HPDE6-E6E7 (cell line): ENCODE measurements at regions not wholly inside any gene's neighbourhood (a gene's known extent, or its start where the extent isn't known, plus 50 kb on each side); places are given as distances from the start of the nearest gene placed in this dataset.

Experiments
- DNase-seq: peaks from one replicate; pipeline ENCODE4 v3.0.0; 2011; ENCODE audit warnings: missing footprints; ENCODE audit errors: extremely low spot score

DNA sequence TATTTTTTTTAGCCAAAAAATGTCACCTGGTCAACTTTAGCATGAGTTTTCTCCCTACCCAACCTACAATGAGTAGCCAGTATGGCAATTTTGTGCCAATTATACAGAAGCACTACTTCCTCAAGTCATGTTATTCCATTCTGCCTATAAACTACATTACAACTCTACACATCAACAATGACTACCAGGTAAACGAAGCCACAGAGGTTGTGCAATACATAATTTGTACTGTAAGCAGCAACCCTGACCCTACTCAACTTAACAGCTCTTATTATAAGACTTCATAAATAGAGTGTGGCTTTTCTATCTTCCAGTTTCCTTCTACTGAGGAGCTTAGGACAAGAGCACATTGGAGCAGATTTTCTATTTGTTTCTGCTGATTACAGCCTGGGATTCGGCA, 160.5 kb downstream of the HS3ST1 start:
- DNase-seq = no peak

DNA sequence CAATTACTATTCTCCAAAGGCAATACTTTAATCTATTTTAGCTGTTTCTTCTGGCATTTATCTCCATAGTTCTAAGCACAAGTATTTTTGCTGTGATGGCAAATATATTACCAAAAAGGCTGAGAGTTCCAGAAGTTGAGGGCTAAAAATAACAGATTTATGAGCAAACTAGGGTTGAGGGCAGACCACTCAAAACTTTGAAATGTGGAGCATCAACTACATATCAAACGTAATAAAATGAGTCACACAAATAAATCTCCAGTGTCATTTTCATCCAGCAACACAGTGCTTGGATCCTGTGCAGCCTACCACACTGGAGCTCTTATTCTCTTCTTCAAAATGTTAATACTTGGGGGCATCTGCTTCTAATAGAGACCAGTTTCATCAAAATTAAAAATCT, 163.9 kb downstream of the HS3ST1 start:
- DNase-seq = no peak

DNA sequence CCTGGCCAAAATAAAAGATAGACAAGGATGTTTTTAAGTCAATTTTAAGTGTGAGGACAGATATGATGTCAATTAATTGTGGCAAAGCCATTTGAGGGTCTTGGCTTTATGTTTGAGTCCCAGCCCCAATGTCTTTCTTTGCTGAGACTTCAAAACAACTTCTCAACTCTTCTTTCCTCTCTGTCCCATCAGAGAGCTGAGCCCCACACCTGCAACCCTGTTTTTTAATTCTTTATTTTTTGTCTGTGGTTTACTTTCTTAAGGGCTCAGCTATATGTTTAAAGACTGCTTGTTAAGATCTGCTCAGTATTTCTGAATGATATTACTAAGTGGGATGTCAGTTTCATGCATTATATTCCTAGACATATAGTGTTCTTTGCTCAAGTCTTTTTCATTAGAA, 164.3 kb downstream of the HS3ST1 start:
- no peak for DNase-seq

DNA sequence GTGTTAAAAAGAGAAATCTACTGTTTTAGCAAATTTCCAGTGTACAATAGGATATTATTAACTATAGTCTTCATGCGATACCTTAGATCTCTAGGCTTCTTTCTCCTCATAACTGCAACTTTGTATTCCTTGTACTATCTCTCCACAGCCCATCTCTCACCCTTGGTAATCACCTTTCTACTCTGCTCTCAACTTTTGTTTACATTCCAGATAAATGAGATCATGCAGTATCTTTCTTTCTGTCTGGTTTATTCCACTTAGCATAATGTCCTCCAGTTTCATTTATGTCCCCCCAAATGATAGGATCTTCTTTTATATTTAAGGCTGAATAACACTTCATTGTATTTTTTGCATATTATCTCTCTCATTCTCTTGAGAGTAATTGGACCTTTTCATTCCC, 165.5 kb downstream of the HS3ST1 start:
- no peak for DNase-seq

DNA sequence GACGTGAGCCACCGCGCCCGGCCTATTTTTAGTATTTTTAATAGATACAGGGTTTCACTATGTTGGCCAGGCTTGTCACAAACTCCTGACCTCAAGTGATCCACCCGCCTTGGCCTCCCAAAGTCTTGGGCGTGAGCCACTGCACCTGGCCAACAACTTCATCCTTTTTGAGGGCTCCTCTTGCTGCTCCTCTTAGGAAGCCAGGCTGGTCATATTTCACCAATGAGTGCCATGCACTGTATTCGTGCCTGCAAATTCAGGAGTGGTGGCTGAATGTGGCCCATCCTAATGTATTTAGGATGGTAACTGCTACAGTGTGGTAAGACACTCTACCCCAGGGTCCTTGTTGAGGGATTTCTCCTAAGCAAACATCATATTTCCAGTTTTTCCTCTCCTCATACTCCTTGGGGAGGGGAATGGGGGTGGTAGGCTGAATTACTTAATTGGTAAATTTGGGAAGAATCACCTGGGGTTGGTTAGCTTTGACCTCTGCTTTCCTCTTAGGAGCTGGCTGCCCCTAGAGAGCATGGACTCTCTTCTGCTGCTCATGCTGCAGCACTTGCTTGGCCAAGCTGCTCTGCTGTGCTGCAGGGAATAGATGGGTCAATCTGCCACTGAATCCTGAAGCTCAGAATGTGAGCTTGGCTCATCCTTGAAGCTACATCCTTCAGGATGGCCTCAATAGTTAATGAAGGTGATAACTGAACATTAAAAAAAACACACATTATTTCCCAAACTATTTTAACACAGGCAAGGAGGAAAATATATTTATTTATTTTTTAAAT, 167.4 kb downstream of the HS3ST1 start:
- no peak for DNase-seq

DNA sequence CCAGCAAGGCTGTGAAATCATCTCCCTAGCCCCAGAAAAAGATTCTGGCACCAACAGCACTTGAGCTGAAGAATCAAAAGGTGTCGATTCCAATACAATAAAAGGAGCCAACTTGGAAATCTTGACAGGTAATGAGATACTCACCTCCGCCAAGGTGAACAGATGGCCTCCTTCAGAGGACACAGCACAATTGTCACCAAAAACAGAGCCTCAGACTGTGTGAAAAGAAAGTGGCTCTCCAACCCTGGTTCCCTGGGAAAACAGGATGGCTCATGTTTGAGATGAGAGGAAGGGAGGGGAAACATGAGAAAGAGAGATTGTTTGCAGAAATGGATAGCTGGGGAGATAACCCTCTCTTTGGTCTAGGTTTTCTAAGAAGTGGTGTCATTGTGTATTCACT, 168.9 kb downstream of the HS3ST1 start:
- no peak for DNase-seq

DNA sequence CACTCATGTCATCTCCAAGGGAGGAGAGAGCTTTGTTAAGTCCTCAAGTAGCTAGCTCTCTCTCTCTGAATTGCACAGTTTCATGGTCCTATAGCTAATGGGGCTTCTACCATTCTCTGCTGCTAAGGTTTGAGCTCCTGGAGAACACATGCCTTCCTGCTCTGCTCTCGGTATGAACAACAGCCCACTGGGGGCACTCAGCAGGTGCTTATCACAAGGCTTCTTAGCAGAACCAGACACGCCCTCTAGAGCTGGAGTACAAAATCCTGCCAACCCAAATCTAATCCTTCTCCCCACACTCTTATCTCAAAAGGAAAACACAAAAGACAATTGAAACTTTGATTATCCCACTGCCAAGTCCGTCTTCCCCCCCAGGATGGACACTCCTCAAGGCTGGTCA, 176.5 kb downstream of the HS3ST1 start:
- DNase-seq = no peak

DNA sequence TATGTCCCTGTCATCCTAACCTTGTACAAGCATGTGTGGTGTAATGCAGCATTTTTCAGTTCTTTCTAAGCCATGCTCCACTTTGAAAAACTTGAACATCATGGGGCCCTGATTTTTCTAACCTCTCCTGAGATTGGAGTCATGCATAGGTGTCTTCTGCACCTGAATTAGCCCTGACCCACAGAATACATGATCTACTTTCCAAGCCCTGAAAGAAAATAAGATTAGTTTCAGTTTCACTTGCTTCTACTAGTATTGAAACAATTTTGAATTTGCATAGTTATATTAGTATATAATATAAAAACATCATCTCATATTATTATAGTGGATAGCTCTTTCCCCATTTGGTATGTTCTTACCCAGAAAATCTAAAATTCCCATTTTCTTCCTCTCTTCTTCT, 178.2 kb downstream of the HS3ST1 start:
- no peak for DNase-seq

DNA sequence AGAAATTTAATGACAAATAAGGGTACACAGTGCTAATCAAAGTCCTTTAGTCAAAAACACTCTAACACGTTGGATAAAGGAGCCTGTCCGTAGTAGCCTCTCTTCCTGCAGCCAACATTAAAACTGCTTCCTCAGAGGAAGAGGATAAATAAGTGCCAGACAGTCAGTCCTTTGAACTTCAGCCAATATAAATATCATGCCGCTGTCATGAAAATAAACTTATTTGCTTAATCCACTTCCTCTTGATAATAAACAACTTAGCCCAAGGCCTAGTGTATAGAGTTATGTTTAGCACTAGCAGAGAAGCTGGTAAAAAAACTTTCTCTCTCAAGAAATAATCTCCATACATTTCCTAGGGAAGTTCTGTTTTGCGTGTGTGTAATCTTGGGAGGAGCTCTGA, 196.7 kb downstream of the HS3ST1 start:
- DNase-seq = no peak

DNA sequence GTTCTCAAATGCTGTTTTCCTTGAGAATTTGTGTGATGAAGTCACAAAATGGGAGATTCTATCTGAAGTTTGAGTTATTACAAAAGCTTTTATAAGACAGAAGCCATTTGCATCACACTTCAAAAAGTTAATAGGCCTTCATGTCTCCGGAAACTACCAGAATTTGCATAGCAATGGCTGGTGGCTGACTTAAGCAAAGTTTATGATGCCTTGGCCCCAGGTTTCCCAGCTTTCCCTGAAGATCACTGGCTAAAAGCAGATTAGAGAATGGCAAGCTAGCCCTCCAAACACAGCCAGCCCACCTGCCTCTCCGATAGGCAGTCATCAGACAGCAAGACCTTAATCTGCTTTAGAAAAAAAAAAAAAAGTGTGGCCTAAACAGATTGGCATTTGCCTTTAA, 197.8 kb downstream of the HS3ST1 start:
- no peak for DNase-seq

DNA sequence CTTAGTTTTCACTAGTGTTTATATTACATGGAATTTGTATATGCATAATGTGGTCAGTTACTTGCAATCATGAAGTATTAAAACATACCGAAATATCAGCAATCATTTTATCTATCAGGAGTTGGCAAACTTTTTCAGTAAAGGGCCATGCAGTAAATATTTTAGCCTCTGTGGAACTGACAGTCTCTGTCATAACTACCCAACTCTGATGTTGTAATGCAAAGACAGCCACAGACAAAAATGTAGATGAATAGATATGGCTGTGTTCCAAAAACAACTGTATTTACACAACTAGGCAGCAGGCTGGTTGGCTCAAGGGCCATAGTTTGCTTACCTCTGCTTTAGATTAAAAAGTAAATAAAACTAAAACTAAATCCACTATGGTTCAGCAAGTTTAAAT, 200.2 kb downstream of the HS3ST1 start:
- no peak for DNase-seq

DNA sequence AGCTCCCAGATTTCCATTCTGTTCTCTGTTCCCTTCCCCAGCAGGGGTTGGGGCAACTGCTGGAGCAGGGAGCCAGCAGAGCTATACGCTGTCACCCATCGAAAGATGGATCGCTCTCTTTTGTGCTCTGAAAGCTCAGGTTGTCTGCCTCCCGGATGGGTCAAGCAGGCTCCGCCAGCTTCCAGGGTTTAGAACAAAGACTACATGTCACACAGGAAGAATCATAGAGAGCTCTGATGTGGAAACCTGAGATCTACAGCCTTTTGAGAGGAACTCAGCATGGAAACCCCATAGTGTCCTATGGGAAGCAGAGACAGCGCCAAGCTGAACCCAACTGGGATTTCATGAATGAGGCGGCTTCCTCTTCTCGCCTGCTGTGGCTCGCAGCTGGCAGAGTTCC, 205.4 kb downstream of the HS3ST1 start:
- no peak for DNase-seq

DNA sequence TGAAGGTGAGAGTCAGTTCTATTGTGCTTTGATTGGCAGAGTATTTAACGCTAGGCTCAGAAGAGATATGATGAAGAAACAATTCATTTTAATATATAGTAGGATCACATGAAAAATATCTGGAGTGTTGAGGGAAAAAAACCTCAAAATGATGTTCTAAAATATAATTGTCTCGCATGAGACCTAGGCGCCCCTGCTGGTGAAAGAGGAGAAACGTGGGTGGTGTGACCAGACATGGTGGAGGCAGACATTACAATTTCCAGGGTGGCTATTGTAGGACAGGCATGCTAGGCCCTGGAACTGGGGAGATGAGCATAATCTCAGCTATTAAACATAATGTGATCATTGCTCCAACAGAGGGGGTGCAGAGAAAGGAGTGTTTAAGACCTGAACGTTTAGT, 210.0 kb downstream of the HS3ST1 start:
- no peak for DNase-seq

DNA sequence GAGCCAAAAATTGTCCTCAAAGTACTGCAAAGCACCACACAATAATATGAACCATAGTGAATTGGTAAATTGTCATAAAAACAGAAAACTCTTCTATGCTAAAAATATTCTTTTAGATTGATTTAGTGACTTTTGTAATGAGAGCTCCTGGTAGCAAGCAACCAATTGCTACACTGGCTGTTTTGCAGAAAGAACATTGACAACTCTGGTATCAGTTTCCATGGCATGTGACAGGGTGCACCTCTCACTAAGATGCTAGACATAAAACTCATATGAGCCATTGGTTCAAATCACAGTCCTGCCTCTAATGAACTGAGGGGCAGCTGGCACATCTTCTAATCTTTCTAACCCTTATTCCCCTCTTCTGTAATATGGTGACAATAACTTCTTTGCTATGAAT, 212.2 kb downstream of the HS3ST1 start:
- DNase-seq = no peak

DNA sequence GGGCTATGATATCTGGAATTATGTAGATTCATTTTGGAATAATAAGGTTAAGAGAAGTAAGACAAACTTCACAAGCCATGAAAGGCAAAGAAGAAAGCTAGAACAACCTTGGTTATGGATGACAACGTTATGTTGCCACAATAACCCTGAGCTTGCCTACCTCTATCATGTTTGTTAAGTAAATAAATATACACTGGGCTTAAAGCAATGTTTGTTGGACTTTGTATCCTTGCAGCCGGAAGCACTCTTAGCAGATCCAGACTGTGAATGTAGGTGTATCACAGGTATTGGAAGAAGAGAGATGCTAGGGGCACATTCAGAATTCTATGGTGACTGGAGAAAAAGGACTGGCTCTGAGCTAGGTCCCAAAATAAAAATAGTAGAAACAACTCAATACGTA, 214.4 kb downstream of the HS3ST1 start:
- no peak for DNase-seq

DNA sequence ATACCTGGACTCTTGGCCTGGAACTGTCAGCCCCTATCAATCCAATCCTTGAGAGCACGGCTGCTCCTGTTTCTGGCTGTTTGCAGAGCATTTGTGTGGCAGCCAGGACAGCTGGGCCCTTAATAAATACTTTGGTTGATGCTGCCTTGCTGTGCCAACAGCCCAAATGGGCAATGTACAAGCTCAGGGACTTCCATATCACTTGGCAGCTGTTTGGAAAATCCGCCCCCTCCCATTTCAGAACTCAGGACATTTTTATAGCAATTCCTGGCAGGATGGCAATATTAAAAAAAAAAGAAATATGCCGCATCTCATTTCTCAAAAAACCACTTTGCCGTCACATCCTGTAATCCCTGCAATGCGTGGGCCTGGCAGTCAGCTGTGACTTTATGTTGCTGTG, 218.9 kb downstream of the HS3ST1 start:
- no peak for DNase-seq

DNA sequence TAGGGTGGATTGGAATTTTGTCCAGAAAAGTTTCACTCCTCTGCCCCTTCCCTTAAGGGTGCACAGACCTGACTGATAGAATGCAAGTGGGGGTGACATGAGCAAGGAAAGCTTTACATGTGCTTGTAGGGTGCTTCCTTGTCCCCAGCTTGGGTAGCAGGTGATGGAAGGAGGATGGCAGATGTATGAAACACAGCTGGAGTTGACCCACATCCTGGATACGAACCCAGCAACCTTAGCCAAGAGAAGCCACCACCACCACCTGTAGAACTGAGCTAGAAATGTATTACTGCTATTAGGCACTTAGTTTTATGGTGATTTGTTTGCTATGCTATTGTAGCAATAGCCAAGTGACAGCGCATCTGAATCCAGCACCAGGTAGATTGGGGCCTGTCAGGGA, 227.4 kb downstream of the HS3ST1 start:
- DNase-seq = no peak

DNA sequence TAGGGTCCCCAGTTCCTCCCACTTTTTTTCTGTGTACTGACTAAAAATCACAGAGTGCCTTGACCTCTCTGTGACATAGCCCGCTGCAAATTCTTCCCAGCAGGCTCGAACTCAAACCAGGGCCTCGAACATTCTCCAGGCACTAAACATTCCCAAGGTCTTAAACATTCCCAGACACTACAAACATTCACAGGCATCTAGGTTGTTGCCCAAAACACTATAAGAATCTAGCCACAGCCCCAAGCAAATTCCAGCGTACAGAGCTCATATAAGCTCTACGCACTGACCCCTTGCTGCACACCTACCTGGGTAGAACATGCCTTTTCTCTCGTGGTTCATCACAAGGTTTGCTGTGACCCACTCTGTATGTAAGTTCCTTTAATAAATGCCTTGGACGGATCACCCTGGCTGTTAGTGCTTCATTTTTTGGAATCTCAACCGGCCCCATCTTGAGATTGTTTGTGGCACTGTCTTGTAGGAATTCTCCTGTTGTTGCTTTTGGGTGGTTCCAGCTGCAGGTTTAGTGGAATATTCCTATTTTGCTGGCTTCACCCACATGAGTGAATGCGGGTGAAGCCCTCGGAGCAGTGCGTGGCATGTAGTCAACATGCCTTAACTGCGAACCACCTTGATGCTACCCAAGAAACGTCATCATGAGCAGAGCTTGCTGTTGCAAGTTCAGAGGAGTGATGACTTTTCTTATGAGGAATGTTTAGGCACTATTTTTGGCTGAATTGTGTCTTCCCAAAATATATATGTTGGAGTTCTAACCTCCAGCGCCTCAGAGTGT, 230.0 kb downstream of the HS3ST1 start:
- DNase-seq = no peak

DNA sequence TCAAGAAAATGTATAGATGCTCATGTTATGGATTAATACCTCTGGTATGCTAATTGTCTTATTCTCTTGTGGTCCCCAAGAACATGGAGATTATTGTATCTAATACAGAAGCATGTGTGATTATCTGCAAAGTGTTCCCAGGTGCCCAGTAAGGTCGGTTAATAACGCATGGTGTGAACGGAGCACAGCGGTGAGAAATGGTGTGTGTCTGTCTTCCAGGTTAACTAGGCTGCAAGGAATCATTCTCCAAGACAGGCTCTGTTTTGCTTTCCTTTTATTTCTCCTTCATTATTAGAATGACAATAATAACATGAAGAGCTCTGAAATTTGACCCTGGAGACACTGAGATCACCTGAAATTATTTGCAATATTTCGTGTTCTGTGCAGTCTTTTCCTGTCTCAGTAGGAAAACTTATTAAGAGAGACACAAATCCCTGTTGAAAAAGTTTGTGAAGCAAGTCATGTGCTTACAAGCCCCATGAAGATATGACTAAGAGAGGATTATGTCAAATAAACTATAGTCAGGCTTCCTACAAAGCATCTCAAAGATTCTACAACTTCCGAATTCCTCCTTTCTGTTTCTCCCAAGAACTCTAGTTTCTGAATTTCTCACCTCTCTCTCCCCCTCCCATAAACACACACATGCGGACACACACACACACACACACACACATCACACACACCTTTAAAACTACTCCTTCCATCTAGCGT, 230.9 kb downstream of the HS3ST1 start:
- no peak for DNase-seq

DNA sequence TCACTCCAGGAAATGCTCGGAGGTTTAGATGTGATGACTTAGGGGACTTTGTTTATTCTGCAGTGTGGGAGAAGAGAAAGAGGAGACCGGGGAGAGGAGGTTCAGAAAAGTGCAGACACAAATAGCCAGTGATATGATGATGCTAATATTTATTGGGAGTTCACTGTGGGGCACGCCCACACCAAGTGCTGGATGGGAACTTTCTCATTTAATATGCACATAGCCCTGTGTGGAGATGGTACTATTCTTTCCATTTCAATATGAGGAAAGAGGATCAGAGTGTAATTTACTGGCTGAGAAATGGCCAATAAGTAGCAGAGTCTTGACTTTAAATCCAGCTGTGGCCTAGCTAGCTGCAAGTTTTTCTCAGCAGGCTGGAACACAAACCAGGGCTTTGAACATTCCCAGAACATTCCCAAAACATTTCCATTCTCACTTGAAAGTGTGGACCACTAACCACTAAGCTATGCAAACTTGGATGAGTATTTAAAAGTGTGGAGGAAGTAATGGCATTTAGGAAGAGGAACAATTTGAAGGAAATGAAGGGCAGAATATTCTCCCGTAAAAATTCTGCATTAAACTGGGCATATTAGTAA, 231.7 kb downstream of the HS3ST1 start:
- no peak for DNase-seq

DNA sequence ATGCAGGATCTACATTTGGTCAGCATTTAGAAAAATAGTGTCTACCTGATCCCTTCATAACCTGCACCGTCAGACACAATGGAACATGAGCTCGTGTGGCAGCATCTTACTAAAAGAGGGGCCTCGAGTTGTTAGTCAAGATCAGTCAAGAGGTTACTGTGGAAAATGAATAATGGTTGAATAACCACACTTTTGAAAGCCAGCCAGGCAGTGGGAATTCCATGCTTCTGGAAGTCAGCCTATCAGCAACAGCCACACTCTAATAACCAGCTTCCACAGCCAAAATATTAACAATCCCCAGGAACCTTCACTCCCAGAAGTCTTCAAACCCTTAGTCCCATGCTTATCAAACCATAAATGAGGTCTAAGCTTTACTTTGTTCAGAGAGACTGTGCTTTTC, 234.3 kb downstream of the HS3ST1 start:
- no peak for DNase-seq

DNA sequence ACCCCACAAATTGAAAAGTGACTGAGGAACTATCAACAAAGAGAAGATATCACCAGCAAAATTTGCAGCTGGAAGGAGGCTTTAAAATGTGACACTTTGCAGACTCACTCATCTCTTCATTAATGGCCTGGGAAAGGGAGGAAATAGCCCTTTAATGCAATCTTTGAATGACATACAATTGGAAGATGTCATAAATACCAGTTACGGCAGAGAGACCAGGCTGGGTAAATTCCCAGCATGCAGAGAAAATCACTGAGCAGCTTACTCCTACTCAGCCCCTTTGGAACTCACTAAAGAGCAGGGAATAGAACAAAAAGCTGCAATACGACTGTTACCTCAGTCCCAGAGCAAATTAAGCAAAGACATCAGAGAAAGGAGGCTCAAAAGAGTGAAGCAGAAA, 238.9 kb downstream of the HS3ST1 start:
- DNase-seq = no peak
